Naive B cell (primary cell): ENCODE measurements at regions not wholly inside any gene's neighbourhood (a gene's known extent, or its start where the extent isn't known, plus 50 kb on each side); places are given as distances from the start of the nearest gene placed in this dataset.

ENCODE experiments used
- ATAC-seq, 2 donors: fragments of 150-1000 bp; cut with Tn5 transposase; 2 replicates each; pipeline ENCODE4 v1.10.0; 2021; ENCODE audit warnings: low read depth in 2 of 2, mild to moderate bottlenecking in 2 of 2, moderate library complexity in 2 of 2
- DNase-seq: peaks from one replicate; pipeline ENCODE4 v3.0.0; 2022
- H3K27ac Mint-ChIP-seq, 6 donors: one replicate each; pipeline ENCODE4 v1.8.0; 2020 to 2022; ENCODE audit warnings: mild to moderate bottlenecking in 6 of 6, mixed read lengths in 6 of 6, moderate library complexity in 5 of 6, inconsistent platforms in 2 of 6
- H3K27me3 Mint-ChIP-seq, 3 donors: one replicate each; pipeline ENCODE4 v1.8.0; 2021 to 2022; ENCODE audit warnings: mixed read lengths in 3 of 3, mild to moderate bottlenecking in 1 of 3
- H3K36me3 Mint-ChIP-seq, 2 donors: one replicate each; pipeline ENCODE4 v1.8.0; 2020 to 2022; ENCODE audit warnings: mixed read lengths in 2 of 2, inconsistent platforms in 1 of 2, mild to moderate bottlenecking in 1 of 2
- H3K4me1 Mint-ChIP-seq, 3 donors: one replicate each; pipeline ENCODE4 v1.8.0; 2020 to 2022; ENCODE audit warnings: mixed read lengths in 3 of 3, inconsistent platforms in 1 of 3, mild to moderate bottlenecking in 1 of 3, moderate library complexity in 1 of 3
- H3K4me3 Mint-ChIP-seq, 8 donors: one replicate each; pipeline ENCODE4 v1.8.0; 2020 to 2022; ENCODE audit warnings: mild to moderate bottlenecking in 8 of 8, mixed read lengths in 8 of 8, moderate library complexity in 8 of 8, inconsistent platforms in 2 of 8
- H3K9me3 Mint-ChIP-seq, 7 donors: one replicate each; pipeline ENCODE4 v1.8.0; 2020 to 2022; ENCODE audit warnings: mixed read lengths in 7 of 7, mild to moderate bottlenecking in 5 of 7, inconsistent platforms in 2 of 7, moderate library complexity in 1 of 7

DNA sequence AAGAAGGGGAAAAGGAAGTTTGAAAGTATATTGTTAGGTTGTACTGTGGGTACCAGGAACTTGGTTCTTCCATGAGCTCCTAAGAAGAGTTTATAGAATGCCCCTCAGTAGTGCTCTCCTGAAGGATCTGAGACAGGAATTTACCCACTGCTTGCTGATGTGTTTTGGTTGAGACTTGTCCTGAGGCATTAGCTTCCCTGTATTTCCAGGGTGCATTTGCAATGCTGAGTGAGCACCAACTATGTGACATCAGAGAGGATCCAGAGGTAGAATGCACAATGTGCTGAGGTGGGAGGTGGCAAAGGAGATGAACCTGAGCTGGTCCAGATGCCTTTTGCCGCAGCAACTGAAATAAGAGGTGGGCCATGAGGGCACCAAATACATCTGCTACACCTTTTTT is 64.3 kb upstream of the LRRC3B start:
- no peak for ATAC-seq
- Mint-ChIP-seq H3K36me3 (no peaks in the 10 kb centered on the region), H3K27ac (no peak overlapping the region), H3K27me3 (no peaks in the 10 kb centered on the region), H3K4me3 (no peak overlapping the region), H3K4me1 (no peaks in the 10 kb centered on the region), H3K9me3 (peaks cover 0 to 5% (median 3%) of the 10 kb centered on the region in 7 donors)
- no peak for DNase-seq

DNA sequence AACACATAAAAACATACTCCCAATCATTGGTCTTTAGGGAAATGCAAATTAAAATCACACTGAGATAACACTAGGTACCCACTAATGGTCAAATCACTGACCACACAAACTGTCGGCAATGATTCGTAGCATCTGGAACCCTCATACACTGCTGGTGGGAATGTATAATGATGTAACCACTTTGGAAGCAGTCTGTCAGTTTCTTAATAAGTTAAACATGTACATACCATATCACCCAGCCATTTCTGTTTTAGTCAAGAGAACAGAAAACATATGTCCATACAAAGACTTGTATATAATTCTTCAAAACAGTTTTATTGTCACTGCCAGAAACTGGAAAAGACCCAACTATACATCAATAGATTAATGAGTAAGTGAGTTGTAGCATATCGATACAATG is 63.3 kb upstream of the LRRC3B start:
- Mint-ChIP-seq H3K4me3 (no peak overlapping the region), H3K9me3 (peaks cover 0 to 5% (median 1%) of the 10 kb centered on the region in 7 donors), H3K27me3 (no peaks in the 10 kb centered on the region), H3K4me1 (no peaks in the 10 kb centered on the region), H3K36me3 (no peaks in the 10 kb centered on the region), H3K27ac (no peak overlapping the region)
- ATAC-seq (no peak), DNase-seq (no peak)

DNA sequence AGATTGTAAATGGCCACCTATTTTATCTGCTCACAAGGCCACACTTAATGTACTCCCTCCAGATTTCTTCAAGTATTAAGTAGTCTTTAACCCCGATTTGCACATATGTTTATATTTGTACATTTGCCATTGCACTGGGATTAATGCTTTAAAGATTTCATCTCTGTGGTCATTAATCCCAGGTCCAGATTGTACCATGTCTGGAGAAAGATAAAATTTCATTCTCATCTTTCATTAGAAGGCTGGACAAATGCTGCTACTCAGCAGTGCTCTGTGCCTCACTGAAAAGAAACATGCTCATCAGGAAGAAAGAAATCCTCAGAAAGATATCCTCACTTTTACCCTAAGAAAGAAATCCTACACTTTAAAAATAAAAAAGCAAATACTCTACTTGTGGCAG is 62.5 kb upstream of the LRRC3B start:
- no peak overlapping the region for H3K27ac Mint-ChIP-seq
- peaks cover 0 to 5% (median 1%) of the 10 kb centered on the region in 7 donors for H3K9me3 Mint-ChIP-seq

DNA sequence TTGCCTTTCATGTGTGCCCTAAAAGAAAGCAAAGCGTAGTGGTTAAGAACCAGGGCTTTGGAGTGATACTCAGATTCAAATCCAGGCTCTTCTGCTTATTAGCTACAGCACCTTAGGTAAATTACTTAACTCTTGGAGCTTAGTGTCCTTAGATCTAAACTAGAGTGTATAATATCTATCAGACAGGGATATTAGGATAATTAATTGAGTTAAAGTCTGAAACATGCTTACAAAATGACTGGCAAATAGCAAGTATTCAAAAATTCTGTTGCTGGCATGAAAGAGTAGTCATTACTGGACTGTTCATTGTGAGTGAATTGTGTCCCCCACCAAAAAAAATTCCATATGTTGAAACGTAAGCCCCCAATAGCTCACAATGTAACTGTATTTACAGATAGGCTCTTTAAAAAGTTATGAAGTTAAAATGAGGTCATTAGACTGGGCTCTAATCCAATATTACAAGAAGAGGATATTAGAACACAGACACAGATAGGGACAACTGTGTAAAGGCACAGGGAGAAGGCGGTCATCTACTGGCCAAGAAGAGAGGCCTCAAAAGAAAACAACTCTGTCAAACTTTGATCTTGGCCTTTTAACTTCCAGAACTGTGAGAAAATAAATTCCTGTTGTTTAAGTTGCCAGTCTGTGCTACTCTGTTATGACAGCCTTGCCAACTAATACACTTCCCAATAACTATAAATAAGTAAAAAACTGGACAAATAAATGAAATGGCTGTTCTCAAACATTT is 60.4 kb upstream of the LRRC3B start:
- Mint-ChIP-seq H3K27ac (no peak overlapping the region), H3K36me3 (no peaks in the 10 kb centered on the region), H3K4me3 (no peak overlapping the region), H3K27me3 (no peaks in the 10 kb centered on the region), H3K9me3 (peaks cover 0 to 9% (median 0%) of the 10 kb centered on the region in 7 donors), H3K4me1 (no peaks in the 10 kb centered on the region)
- DNase-seq (no peak), ATAC-seq (no peak)

More for the DNA sequence above, 62.5 kb upstream of the LRRC3B start:
- Mint-ChIP-seq H3K4me3 (no peak overlapping the region), H3K27me3 (no peaks in the 10 kb centered on the region), H3K4me1 (no peaks in the 10 kb centered on the region), H3K36me3 (no peaks in the 10 kb centered on the region)
- no peak for ATAC-seq
- no peak for DNase-seq
